Small intestine (tissue), 7 donors: ENCODE measurements at regions not wholly inside any gene's neighbourhood (a gene's known extent, or its start where the extent isn't known, plus 50 kb on each side); places are given as distances from the start of the nearest gene placed in this dataset.
"Not testable (repeated sequence)": the region's sequence is repeated elsewhere in the genome, so short reads cannot be mapped to it uniquely, and the experiment has no call there.

ENCODE experiments used
- DNase-seq, 2 donors: peaks; one replicate each; pipeline versions ENCODE4 v3.0.0 to v3.0.0-alpha.2; 2013
- FAIRE-seq: peaks from 2 replicates; lab custom pipeline; 2012; peaks lifted over from hg19 to GRCh38; lab: Jason Lieb, UNC
- H3K27ac ChIP-seq, 3 donors: one replicate each; pipeline ENCODE4 v1.5.1; 2013; ENCODE audit warnings: low read length in 2 of 3, mild to moderate bottlenecking in 2 of 3, control low read depth in 1 of 3, inconsistent platforms in 1 of 3, low read depth in 1 of 3, moderate library complexity in 1 of 3
- H3K27me3 ChIP-seq, 3 donors: one replicate each; pipeline ENCODE4 v1.6.1; 2013; ENCODE audit warnings: low read length in 3 of 3, inconsistent platforms in 1 of 3; ENCODE audit not compliant: control insufficient read depth in 3 of 3, insufficient read depth in 3 of 3
- H3K36me3 ChIP-seq, 3 donors: one replicate each; pipeline ENCODE4 v1.6.1; 2013; ENCODE audit warnings: low read length in 3 of 3, inconsistent platforms in 1 of 3, low read depth in 1 of 3, mild to moderate bottlenecking in 1 of 3, moderate library complexity in 1 of 3; ENCODE audit not compliant: control insufficient read depth in 3 of 3, insufficient read depth in 2 of 3
- H3K4me1 ChIP-seq, 3 donors: one replicate each; pipeline ENCODE4 v1.6.1; 2013; ENCODE audit warnings: low read length in 2 of 3, inconsistent platforms in 1 of 3, low read depth in 1 of 3, mild to moderate bottlenecking in 1 of 3, moderate library complexity in 1 of 3; ENCODE audit not compliant: control insufficient read depth in 3 of 3, insufficient read depth in 2 of 3
- H3K4me3 ChIP-seq, 3 donors: one replicate each; pipeline ENCODE4 v1.5.1; 2013; ENCODE audit warnings: low read length in 3 of 3, control low read depth in 1 of 3, inconsistent platforms in 1 of 3, low read depth in 1 of 3, mild to moderate bottlenecking in 1 of 3, moderate library complexity in 1 of 3
- H3K9me3 ChIP-seq, 2 donors: one replicate each; pipeline ENCODE4 v1.6.1; 2013; ENCODE audit warnings: low read depth in 1 of 2, low read length in 1 of 2; ENCODE audit not compliant: control insufficient read depth in 2 of 2, insufficient read depth in 1 of 2
- WGBS, 3 donors: extraction: QIAGEN DNeasy Blood & Tissue Kit; methylation state at CpG; one replicate each; pipeline ENCODE4 v1.1.7; 2013; 5-methylcytosine and 5-hydroxymethylcytosine counted together
- donor health status: healthy with polysubstance abuse.
- donor health status: control.
- donor health status: control.
- donor health status: Bipolar disorder and iron deficiency.
- donor health status: healthy.

- FAIRE-seq, H3K4me1 ChIP-seq, H3K4me3 ChIP-seq, DNase-seq, H3K27ac ChIP-seq, H3K36me3 ChIP-seq, H3K27me3 ChIP-seq: not testable (repeated sequence)
- H3K9me3 ChIP-seq = peaks cover 3 to 81% of the 10 kb centered on the region in 2 donors
- WGBS, 3 donors = 79 to 94% (median 87%) methylated on average over 9 of the region's 9 CpGs
Measured at GRCh38 chr12:37544669-37545330, 771.8 kb upstream of the ALG10B start.

GRCh38 chr12:37545759-37546158 lies 770.8 kb upstream of the ALG10B start:
- Histone ChIP-seq H3K27ac (no peak overlapping the region), H3K4me3 (no peak overlapping the region), H3K27me3 (no peaks in the 10 kb centered on the region), H3K9me3 (peaks cover 3 to 74% of the 10 kb centered on the region in 2 donors), H3K4me1 (no peaks in the 10 kb centered on the region), H3K36me3 (no peaks in the 10 kb centered on the region)
- FAIRE-seq (no peak), DNase-seq (no peak)
- WGBS, 3 donors = 78 to 80% (median 78%) methylated on average over 9 of the region's 9 CpGs

- Histone ChIP-seq H3K9me3 (peaks cover 3 to 70% of the 10 kb centered on the region in 2 donors), H3K27me3 (no peaks in the 10 kb centered on the region), H3K4me3 (no peak overlapping the region), H3K36me3 (no peaks in the 10 kb centered on the region), H3K27ac (no peak overlapping the region), H3K4me1 (no peaks in the 10 kb centered on the region)
- FAIRE-seq (no peak), DNase-seq (no peak)
- 91 to 94% (median 94%) methylated on average over 10 of the region's 10 CpGs for WGBS, 3 donors
Measured at GRCh38 chr12:37546206-37546605, 770.4 kb upstream of the ALG10B start.

- Histone ChIP-seq H3K36me3 (no peaks in the 10 kb centered on the region), H3K4me1 (no peaks in the 10 kb centered on the region), H3K9me3 (peaks cover 3 to 70% of the 10 kb centered on the region in 2 donors), H3K27ac (no peak overlapping the region), H3K4me3 (no peak overlapping the region), H3K27me3 (no peaks in the 10 kb centered on the region)
- DNase-seq = no peak
- no peak for FAIRE-seq
- 83 to 88% (median 86%) methylated on average over 20 of the region's 20 CpGs for WGBS, 3 donors
Measured at GRCh38 chr12:37546901-37547475, 769.6 kb upstream of the ALG10B start.

- no peak for DNase-seq
- H3K27ac ChIP-seq = no peak overlapping the region
- no peaks in the 10 kb centered on the region for H3K4me1 ChIP-seq
- FAIRE-seq = no peak
- WGBS, 3 donors = 74 to 89% (median 86%) methylated on average over 25 of the region's 25 CpGs
- no peak overlapping the region for H3K4me3 ChIP-seq
- H3K9me3 ChIP-seq = peaks cover 3 to 66% of the 10 kb centered on the region in 2 donors
- no peaks in the 10 kb centered on the region for H3K36me3 ChIP-seq
- H3K27me3 ChIP-seq = no peaks in the 10 kb centered on the region
Measured at GRCh38 chr12:37547611-37548010, 769.0 kb upstream of the ALG10B start.

GRCh38 chr12:37548266-37548805 lies 768.2 kb upstream of the ALG10B start:
- Histone ChIP-seq H3K27ac (no peak overlapping the region), H3K27me3 (no peaks in the 10 kb centered on the region), H3K4me1 (no peaks in the 10 kb centered on the region), H3K4me3 (no peak overlapping the region), H3K36me3 (no peaks in the 10 kb centered on the region), H3K9me3 (peaks cover 3 to 59% of the 10 kb centered on the region in 2 donors)
- no peak for FAIRE-seq
- DNase-seq = no peak
- WGBS, 3 donors = 88 to 92% (median 90%) methylated on average over 23 to 25 of the region's 25 CpGs

- not testable (repeated sequence) for FAIRE-seq, H3K4me3 ChIP-seq, H3K4me1 ChIP-seq, H3K27ac ChIP-seq, DNase-seq, H3K36me3 ChIP-seq, H3K27me3 ChIP-seq
- H3K9me3 ChIP-seq = peaks cover 0 to 27% of the 10 kb centered on the region in 2 donors
- 77 to 80% (median 78%) methylated on average over 4 of the region's 4 CpGs for WGBS, 3 donors
Measured at GRCh38 chr12:37556957-37557356, 759.6 kb upstream of the ALG10B start.

- no peaks in the 10 kb centered on the region for H3K27me3 ChIP-seq
- DNase-seq (no peak), FAIRE-seq (no peak)
- no peaks in the 10 kb centered on the region for H3K4me1 ChIP-seq
- 49 to 74% (median 73%) methylated on average over 2 of the region's 2 CpGs for WGBS, 3 donors
- no peak overlapping the region for H3K27ac ChIP-seq
- H3K36me3 ChIP-seq = no peaks in the 10 kb centered on the region
- no peak overlapping the region for H3K4me3 ChIP-seq
- peaks cover 1 to 28% of the 10 kb centered on the region in 2 donors for H3K9me3 ChIP-seq
Measured at GRCh38 chr12:37565112-37565511, 751.5 kb upstream of the ALG10B start.
